HepG2 (cell line): ENCODE measurements at regions not wholly inside any gene's neighbourhood (a gene's known extent, or its start where the extent isn't known, plus 50 kb on each side); places are given as distances from the start of the nearest gene placed in this dataset.
A peak's percentile ranks its signal among the peaks of the same experiment; 100 is the strongest.

Experiments used
- CCDC6 ChIP-seq: sonication (generic); formaldehyde crosslinking; IDR thresholded peaks from 2 replicates; pipeline ENCODE4 v1.8.1; 2022; ENCODE audit warnings: mild to moderate bottlenecking, missing genetic modification reagents, moderate library complexity
- E2F2 ChIP-seq: sonication (generic); formaldehyde crosslinking; IDR thresholded peaks from 2 replicates; pipeline ENCODE4 v1.4.0; 2020; ENCODE audit warnings: missing genetic modification reagents, borderline replicate concordance
- ELF3 ChIP-seq: IDR thresholded peaks from 2 replicates; pipeline ENCODE4 v1.6.1; 2016; ENCODE audit warnings: missing genetic modification reagents, missing compliant biosample characterization
- EP300 ChIP-seq, 3 experiments: sonication (generic) in 1 of 3; formaldehyde crosslinking in 1 of 3; IDR thresholded peaks; 2 replicates each; pipeline versions ENCODE4 v1.5.1 to v1.6.1; 2011 to 2020; ENCODE audit warnings: low read depth in 2 of 3, low read length in 2 of 3, borderline replicate concordance in 1 of 3, improper control_type of control experiment in 1 of 3, mild to moderate bottlenecking in 1 of 3, missing genetic modification reagents in 1 of 3, moderate library complexity in 1 of 3
- FIP1L1 ChIP-seq: fragments of 200-400 bp; formaldehyde crosslinking; IDR thresholded peaks from 2 replicates; pipeline ENCODE4 v1.6.1; 2018; ENCODE audit warnings: low read depth, mild to moderate bottlenecking, low read length, moderate library complexity, borderline replicate concordance; ENCODE audit not compliant: insufficient read depth
- FOXO1 ChIP-seq: sonication (generic); formaldehyde crosslinking; IDR thresholded peaks from 2 replicates; pipeline ENCODE4 v1.4.0; 2020; ENCODE audit warnings: missing genetic modification reagents
- HES4 ChIP-seq: sonication (generic); formaldehyde crosslinking; IDR thresholded peaks from 2 replicates; pipeline ENCODE4 v1.9.0; 2021; ENCODE audit warnings: mild to moderate bottlenecking, missing genetic modification reagents, borderline replicate concordance
- HMGXB4 ChIP-seq, 2 experiments: sonication (generic) in 1 of 2; formaldehyde crosslinking in 1 of 2; IDR thresholded peaks; 2 replicates each; pipeline versions ENCODE4 v1.4.0 to v1.6.1; 2018 to 2020; ENCODE audit warnings: missing genetic modification reagents in 2 of 2, borderline replicate concordance in 1 of 2, low read depth in 1 of 2, mild to moderate bottlenecking in 1 of 2, missing biosample characterization in 1 of 2
- HNF1B ChIP-seq: sonication (generic); formaldehyde crosslinking; IDR thresholded peaks from 2 replicates; pipeline ENCODE4 v1.5.1; 2020; ENCODE audit warnings: mild to moderate bottlenecking, moderate library complexity, missing genetic modification reagents
- JUN ChIP-seq: sonication (generic); formaldehyde crosslinking; IDR thresholded peaks from 2 replicates; pipeline ENCODE4 v1.4.0; 2020; ENCODE audit warnings: mild to moderate bottlenecking, missing genetic modification reagents
- MTA1 ChIP-seq: sonication (generic); formaldehyde crosslinking; IDR thresholded peaks from 2 replicates; pipeline ENCODE4 v1.4.0; 2020; ENCODE audit warnings: missing genetic modification reagents, mild to moderate bottlenecking, borderline replicate concordance
- NR2F6 ChIP-seq, 2 experiments: IDR thresholded peaks; 2 replicates each; pipeline ENCODE4 v1.6.1; 2016; ENCODE audit warnings: antibody characterized with exemption in 1 of 2, mild to moderate bottlenecking in 1 of 2
- POGZ ChIP-seq: sonication (generic); formaldehyde crosslinking; IDR thresholded peaks from 2 replicates; pipeline ENCODE4 v1.4.0; 2020; ENCODE audit warnings: mild to moderate bottlenecking, missing genetic modification reagents
- ZFP90 ChIP-seq: sonication (generic); formaldehyde crosslinking; IDR thresholded peaks from 2 replicates; pipeline ENCODE4 v1.8.0; 2022; ENCODE audit warnings: missing genetic modification reagents, mild to moderate bottlenecking, inconsistent platforms, borderline replicate concordance
- ZNF138 ChIP-seq: sonication (generic); formaldehyde crosslinking; IDR thresholded peaks from 2 replicates; pipeline ENCODE4 v1.5.0; 2020; ENCODE audit warnings: mild to moderate bottlenecking, low read depth, missing genetic modification reagents
- ZNF275 ChIP-seq: sonication (generic); formaldehyde crosslinking; IDR thresholded peaks from 2 replicates; pipeline ENCODE4 v1.8.0; 2022; ENCODE audit warnings: missing genetic modification reagents, mild to moderate bottlenecking, inconsistent platforms, borderline replicate concordance
- ZNF44 ChIP-seq: sonication (generic); formaldehyde crosslinking; IDR thresholded peaks from 2 replicates; pipeline ENCODE4 v1.5.1; 2020; ENCODE audit warnings: mild to moderate bottlenecking, missing genetic modification reagents
- ZNF558 ChIP-seq: sonication (generic); formaldehyde crosslinking; IDR thresholded peaks from 2 replicates; pipeline ENCODE4 v1.9.0; 2022; ENCODE audit warnings: mild to moderate bottlenecking, missing genetic modification reagents, borderline replicate concordance
- ZNF703 ChIP-seq: sonication (generic); formaldehyde crosslinking; IDR thresholded peaks from 2 replicates; pipeline ENCODE4 v1.5.1; 2020; ENCODE audit warnings: missing genetic modification reagents, mild to moderate bottlenecking, moderate library complexity, borderline replicate concordance
- ZNF83 ChIP-seq: sonication (generic); formaldehyde crosslinking; IDR thresholded peaks from 2 replicates; pipeline ENCODE4 v1.4.0; 2020; ENCODE audit warnings: missing genetic modification reagents, mild to moderate bottlenecking, borderline replicate concordance
- ZNF850 ChIP-seq: sonication (generic); formaldehyde crosslinking; conservative IDR thresholded peaks from 2 replicates; pipeline ENCODE4 v1.9.0; 2021; ENCODE audit warnings: mild to moderate bottlenecking, missing genetic modification reagents
- ZSCAN31 ChIP-seq: sonication (generic); formaldehyde crosslinking; IDR thresholded peaks from 2 replicates; pipeline ENCODE4 v1.5.0; 2020; ENCODE audit warnings: low read depth, mild to moderate bottlenecking, missing genetic modification reagents

- TF ChIP-seq HNF1B (CRISPR knock-in tag), result no peak
- TF ChIP-seq HES4 (CRISPR knock-in tag), result no peak
- TF ChIP-seq ZNF558 (CRISPR knock-in tag), result no peak
- TF ChIP-seq ZNF138 (CRISPR knock-in tag), result peak; percentile 79; the same call in 1 of the 2 replicates
- TF ChIP-seq FIP1L1, result no peak
- TF ChIP-seq ZNF703 (CRISPR knock-in tag), result no peak
- peak; percentile 24; the same call in 1 of the 2 replicates for TF ChIP-seq ELF3 (CRISPR knock-in tag)
- no peak for TF ChIP-seq E2F2
- TF ChIP-seq ZNF44, result no peak
- TF ChIP-seq ZFP90 (CRISPR knock-in tag), result no peak
- TF ChIP-seq JUN (CRISPR knock-in tag), result no peak
- TF ChIP-seq EP300 (IDR thresholded peaks at IDR 0.05; ENCODE audit: low read depth in 2 of 2, low read length in 2 of 2), result no peak
- TF ChIP-seq EP300 (CRISPR knock-in tag; IDR thresholded peaks at IDR 0.05; ENCODE audit: borderline replicate concordance), result no peak
- no peak for TF ChIP-seq CCDC6 (CRISPR knock-in tag)
- TF ChIP-seq MTA1 (CRISPR knock-in tag), result no peak
- TF ChIP-seq FOXO1, result no peak
- peak; percentile 41; the same call in 1 of the 2 replicates for TF ChIP-seq NR2F6 (IDR thresholded peaks at IDR 0.05)
- peak; percentile 64; the same call in 1 of the 2 replicates for TF ChIP-seq NR2F6 (CRISPR knock-in tag; IDR thresholded peaks at IDR 0.05)
- TF ChIP-seq ZNF83 (CRISPR knock-in tag), result no peak
- TF ChIP-seq ZSCAN31 (CRISPR knock-in tag), result peak; percentile 43; the same call in 1 of the 2 replicates
- TF ChIP-seq ZNF850, result no peak
- peak; percentile 48; the same call in 1 of the 2 replicates for TF ChIP-seq POGZ (CRISPR knock-in tag)
- TF ChIP-seq ZNF275 (CRISPR knock-in tag), result no peak
- 0 out of 4 replicates have a peak, but pooled peaks of 1 of the 2 experiments have one; percentile 18 for TF ChIP-seq HMGXB4 (CRISPR knock-in tag; IDR thresholded peaks at IDR 0.05; ENCODE audit: borderline replicate concordance in 1 of 2, low read depth in 1 of 2)
These were observed 87.4 kb upstream of the NKD1 start (continued) for GRCh38 chr16:50460538-50461399.
